CD14-positive monocyte (primary cell): ENCODE measurements at regions not wholly inside any gene's neighbourhood (a gene's known extent, or its start where the extent isn't known, plus 50 kb on each side); places are given as distances from the start of the nearest gene placed in this dataset.

Source experiments
- DNase-seq, 3 donors: peaks; one replicate each; pipeline ENCODE4 v3.0.0-alpha.2; 2011 to 2022
- H2AFZ ChIP-seq: 2 replicates; pipeline ENCODE4 v1.6.0; 2012; ENCODE audit warnings: mild to moderate bottlenecking, low read depth, low read length, inconsistent platforms; ENCODE audit not compliant: insufficient read depth, poor library complexity, severe bottlenecking
- H3K27ac ChIP-seq, 2 donors: 1 replicate in 1 of 2; 2 replicates in 1 of 2; pipeline ENCODE4 v1.5.1; 2012 to 2013; ENCODE audit warnings: low read length in 2 of 2, control low read depth in 1 of 2, inconsistent platforms in 1 of 2, low read depth in 1 of 2, mild to moderate bottlenecking in 1 of 2
- H3K27me3 ChIP-seq, 2 donors: one replicate each; pipeline versions ENCODE4 v1.6.0 to v1.6.1; 2011 to 2013; ENCODE audit warnings: low read length in 2 of 2; ENCODE audit not compliant: control insufficient read depth in 2 of 2, insufficient read depth in 2 of 2
- H3K36me3 ChIP-seq, 2 donors: replicated peaks in 1 of 2; 1 replicate in 1 of 2; 2 replicates in 1 of 2; pipeline versions ENCODE4 v1.5.1 to v1.6.1; 2012 to 2013; ENCODE audit warnings: low read length in 2 of 2, control low read depth in 1 of 2, inconsistent platforms in 1 of 2, mild to moderate bottlenecking in 1 of 2; ENCODE audit not compliant: insufficient read depth in 2 of 2, control insufficient read depth in 1 of 2
- H3K4me1 ChIP-seq, 2 donors: 1 replicate in 1 of 2; 2 replicates in 1 of 2; pipeline versions ENCODE4 v1.5.1 to v1.6.1; 2012 to 2013; ENCODE audit warnings: low read length in 2 of 2, control low read depth in 1 of 2, inconsistent platforms in 1 of 2, mild to moderate bottlenecking in 1 of 2, moderate library complexity in 1 of 2; ENCODE audit not compliant: insufficient read depth in 2 of 2, control insufficient read depth in 1 of 2
- H3K4me2 ChIP-seq: replicated peaks from 2 replicates; pipeline ENCODE3; 2012; ENCODE audit warnings: low read length, moderate library complexity, mild to moderate bottlenecking; ENCODE audit not compliant: poor library complexity, severe bottlenecking; ENCODE audit errors: extremely low read depth
- H3K4me3 ChIP-seq, 3 experiments: fragments of 200-600 bp in 1 of 3; sonication (generic) in 1 of 3; replicated peaks in 1 of 3; 1 replicate in 2 of 3; 2 replicates in 1 of 3; pipeline ENCODE4 v1.5.1; 2011 to 2013; ENCODE audit warnings: low read length in 3 of 3, mild to moderate bottlenecking in 3 of 3, control low read depth in 2 of 3, low read depth in 2 of 3, inconsistent platforms in 1 of 3, moderate library complexity in 1 of 3
- H3K79me2 ChIP-seq: 2 replicates; pipeline ENCODE4 v1.6.0; 2012; ENCODE audit warnings: mild to moderate bottlenecking, control low read depth, inconsistent platforms, low read length, moderate library complexity; ENCODE audit not compliant: insufficient read depth
- H3K9ac ChIP-seq: 2 replicates; pipeline ENCODE4 v1.6.0; 2017; ENCODE audit warnings: low read length, mild to moderate bottlenecking; ENCODE audit not compliant: insufficient read depth, poor library complexity, severe bottlenecking
- H3K9me3 ChIP-seq, 2 donors: replicated peaks in 1 of 2; 1 replicate in 1 of 2; 2 replicates in 1 of 2; pipeline versions ENCODE4 v1.5.1 to v1.6.1; 2012 to 2013; ENCODE audit warnings: low read length in 2 of 2, control low read depth in 1 of 2; ENCODE audit not compliant: control insufficient read depth in 1 of 2, insufficient read depth in 1 of 2
- H4K20me1 ChIP-seq: 2 replicates; pipeline ENCODE4 v1.6.0; 2012; ENCODE audit warnings: mild to moderate bottlenecking, low read length, control low read depth, moderate library complexity; ENCODE audit not compliant: insufficient read depth
- H3K27ac Mint-ChIP-seq, 7 donors: one replicate each; pipeline ENCODE4 v1.8.0; 2020; ENCODE audit warnings: mild to moderate bottlenecking in 7 of 7, mixed read lengths in 7 of 7, moderate library complexity in 6 of 7, inconsistent platforms in 2 of 7
- H3K27me3 Mint-ChIP-seq, 3 donors: one replicate each; pipeline ENCODE4 v1.8.0; 2021 to 2022; ENCODE audit warnings: low read depth in 3 of 3, mild to moderate bottlenecking in 3 of 3, mixed read lengths in 3 of 3, moderate library complexity in 3 of 3, inconsistent platforms in 1 of 3
- H3K36me3 Mint-ChIP-seq, 2 donors: one replicate each; pipeline ENCODE4 v1.8.0; 2020; ENCODE audit warnings: mixed read lengths in 2 of 2, inconsistent platforms in 1 of 2, mild to moderate bottlenecking in 1 of 2
- H3K4me1 Mint-ChIP-seq: one replicate; pipeline ENCODE4 v1.8.0; 2020; ENCODE audit warnings: mild to moderate bottlenecking, mixed read lengths
- H3K4me3 Mint-ChIP-seq, 2 donors: one replicate each; pipeline ENCODE4 v1.8.0; 2020; ENCODE audit warnings: mild to moderate bottlenecking in 2 of 2, mixed read lengths in 2 of 2, moderate library complexity in 1 of 2
- H3K9me3 Mint-ChIP-seq, 7 donors: one replicate each; pipeline ENCODE4 v1.8.0; 2020 to 2022; ENCODE audit warnings: mixed read lengths in 7 of 7, mild to moderate bottlenecking in 6 of 7, moderate library complexity in 6 of 7, inconsistent platforms in 2 of 7
- CTCF ChIP-seq: fragments of 200-600 bp; IDR thresholded peaks from one replicate; pipeline ENCODE4 v1.8.0; 2022; ENCODE audit warnings: antibody characterized with exemption, mild to moderate bottlenecking
- WGBS: methylation state at CpG from one replicate; pipeline ENCODE4 v1.1.5; 2013; ENCODE audit warnings: missing lambda C conversion rate; ENCODE audit not compliant: insufficient coverage; 5-methylcytosine and 5-hydroxymethylcytosine counted together
- intact Hi-C, 2 donors: fragments of 100-400 bp; cut with micrococcal nuclease; formaldehyde crosslinking; loops; one replicate each; pipeline versions ENCODE4 v1.15.0 to v1.15.1; 2023

DNA sequence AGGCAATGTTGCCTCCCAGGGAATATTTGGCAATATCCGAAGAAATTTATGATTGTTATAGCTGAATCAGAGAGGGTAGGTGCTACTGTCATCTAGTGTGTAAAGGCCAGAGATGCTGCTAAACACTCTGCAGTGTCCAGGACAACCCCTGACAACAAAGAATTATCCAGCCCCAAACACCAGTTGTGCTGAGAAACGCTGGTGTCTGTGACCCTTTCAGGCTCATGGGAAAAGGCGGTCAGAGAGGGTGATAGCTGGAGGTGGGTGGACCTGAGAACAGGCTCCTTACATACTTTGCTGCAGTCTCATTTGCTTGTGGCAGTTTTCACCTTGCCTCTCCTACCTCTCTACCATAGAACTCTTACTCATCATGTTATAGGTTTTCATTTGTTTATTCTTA is 295.3 kb upstream of the DMRT1 start:
- DNase-seq: no peak
- Histone ChIP-seq H3K4me3 (no peak overlapping the region), H3K27me3 (no peaks in the 10 kb centered on the region), H3K9me3 (no peaks in the 10 kb centered on the region), H4K20me1 (no peaks in the 10 kb centered on the region), H3K79me2 (no peaks in the 10 kb centered on the region), H3K9ac (no peak overlapping the region), H3K4me2 (no peak overlapping the region), H3K36me3 (no peaks in the 10 kb centered on the region), H2AFZ (no peak overlapping the region), H3K27ac (no peak overlapping the region), H3K4me1 (no peaks in the 10 kb centered on the region)
- no peak for TF ChIP-seq CTCF
- Mint-ChIP-seq H3K4me3 (no peak overlapping the region), H3K9me3 (peaks cover 0 to 6% (median 0%) of the 10 kb centered on the region in 7 donors), H3K4me1 (no peaks in the 10 kb centered on the region), H3K27ac (no peak overlapping the region), H3K27me3 (peaks cover 0 to 6% (median 4%) of the 10 kb centered on the region in 3 donors), H3K36me3 (no peaks in the 10 kb centered on the region)
- WGBS: 100% methylated on average over 1 of the region's 3 CpGs
- intact Hi-C loops: no loop called here

DNA sequence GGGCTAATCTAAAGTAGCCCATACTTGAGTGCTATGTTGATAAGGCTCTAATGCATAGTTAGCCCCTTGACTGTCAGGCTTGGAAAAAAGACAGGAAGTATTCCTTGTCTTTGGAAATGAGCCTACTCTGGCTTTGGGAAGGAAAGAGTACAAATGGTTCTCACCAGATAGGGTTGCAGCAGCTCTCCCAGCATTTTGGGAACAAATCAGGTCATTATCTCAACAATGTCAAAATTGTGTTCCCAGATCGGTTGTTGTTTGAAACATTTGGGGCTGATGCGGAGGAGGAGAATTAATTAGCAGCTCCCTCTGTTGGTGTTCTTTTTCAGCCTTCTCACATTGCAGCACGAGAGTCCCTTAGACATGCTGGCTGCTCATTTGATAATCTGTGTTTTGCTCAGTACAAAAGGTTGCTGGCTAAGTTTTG is 294.7 kb upstream of the DMRT1 start:
- no peak overlapping the region for H2AFZ ChIP-seq
- Mint-ChIP-seq H3K4me3 (no peak overlapping the region), H3K27ac (no peak overlapping the region), H3K27me3 (peaks cover 0 to 6% (median 4%) of the 10 kb centered on the region in 3 donors), H3K36me3 (no peaks in the 10 kb centered on the region), H3K4me1 (no peaks in the 10 kb centered on the region), H3K9me3 (peaks cover 0 to 5% (median 0%) of the 10 kb centered on the region in 7 donors)
- no peak overlapping the region for H3K27ac ChIP-seq
- WGBS: 100% methylated on average over 1 of the region's 3 CpGs
- intact Hi-C loops: no loop called here
- H3K4me3 ChIP-seq: no peak overlapping the region
- H4K20me1 ChIP-seq: no peaks in the 10 kb centered on the region
- no peak for TF ChIP-seq CTCF
- no peak for DNase-seq
- H3K9ac ChIP-seq: no peak overlapping the region
- no peaks in the 10 kb centered on the region for H3K27me3 ChIP-seq
- no peak overlapping the region for H3K4me2 ChIP-seq
- no peaks in the 10 kb centered on the region for H3K36me3 ChIP-seq
- H3K79me2 ChIP-seq: no peaks in the 10 kb centered on the region
- H3K4me1 ChIP-seq: no peaks in the 10 kb centered on the region
- no peaks in the 10 kb centered on the region for H3K9me3 ChIP-seq
